ENCODE measurements at regions not wholly inside any gene's neighbourhood (a gene's known extent, or its start where the extent isn't known, plus 50 kb on each side); places are given as distances from the start of the nearest gene placed in this dataset.

DNA sequence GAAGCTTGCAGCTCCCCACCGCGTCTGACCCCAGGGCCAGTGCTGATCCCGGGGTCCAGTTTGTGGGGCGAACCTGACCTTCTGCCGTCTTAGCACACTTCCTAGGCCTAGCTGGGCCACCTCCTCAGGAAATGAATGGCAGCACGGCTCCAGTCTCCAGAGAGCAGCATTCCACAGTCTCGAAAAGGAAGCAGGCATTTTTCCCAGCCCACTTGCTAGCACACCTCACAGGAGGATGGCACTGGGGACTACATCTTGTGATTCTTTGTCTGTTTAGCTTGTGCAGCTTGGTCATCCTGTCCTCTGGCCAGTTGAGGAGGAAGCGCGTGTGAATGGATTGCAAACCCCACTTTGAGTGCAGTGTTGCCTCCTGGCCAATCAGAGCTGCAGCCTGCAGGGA lies 308.0 kb upstream of the IRX2 start:
- Histone ChIP-seq H3K4me3 (ENCODE audit: low read length in 3 of 3) (no peak overlapping the region), H3K9me3 (ENCODE audit: control insufficient read depth in 2 of 3, insufficient read depth in 1 of 3, low read length in 3 of 3) (peaks cover 0 to 11% (median 0%) of the 10 kb centered on the region in 3 donors), H3K9ac (ENCODE audit: low read length in 3 of 3) (no peak overlapping the region), H3K27me3 (ENCODE audit: control insufficient read depth, insufficient read depth, low read length) (no peaks in the 10 kb centered on the region), H3K27ac (ENCODE audit: low read depth in 2 of 2, low read length in 2 of 2) (no peak overlapping the region), H3K4me1 (ENCODE audit: control insufficient read depth in 2 of 3, insufficient read depth in 2 of 3, low read depth in 1 of 3, low read length in 3 of 3) (no peaks in the 10 kb centered on the region), H3K36me3 (ENCODE audit: control insufficient read depth in 2 of 3, insufficient read depth in 3 of 3, low read length in 3 of 3) (no peaks in the 10 kb centered on the region)
- intact Hi-C loops (cut with DNase I) = no loop called here
- TF ChIP-seq, protein P1, sequence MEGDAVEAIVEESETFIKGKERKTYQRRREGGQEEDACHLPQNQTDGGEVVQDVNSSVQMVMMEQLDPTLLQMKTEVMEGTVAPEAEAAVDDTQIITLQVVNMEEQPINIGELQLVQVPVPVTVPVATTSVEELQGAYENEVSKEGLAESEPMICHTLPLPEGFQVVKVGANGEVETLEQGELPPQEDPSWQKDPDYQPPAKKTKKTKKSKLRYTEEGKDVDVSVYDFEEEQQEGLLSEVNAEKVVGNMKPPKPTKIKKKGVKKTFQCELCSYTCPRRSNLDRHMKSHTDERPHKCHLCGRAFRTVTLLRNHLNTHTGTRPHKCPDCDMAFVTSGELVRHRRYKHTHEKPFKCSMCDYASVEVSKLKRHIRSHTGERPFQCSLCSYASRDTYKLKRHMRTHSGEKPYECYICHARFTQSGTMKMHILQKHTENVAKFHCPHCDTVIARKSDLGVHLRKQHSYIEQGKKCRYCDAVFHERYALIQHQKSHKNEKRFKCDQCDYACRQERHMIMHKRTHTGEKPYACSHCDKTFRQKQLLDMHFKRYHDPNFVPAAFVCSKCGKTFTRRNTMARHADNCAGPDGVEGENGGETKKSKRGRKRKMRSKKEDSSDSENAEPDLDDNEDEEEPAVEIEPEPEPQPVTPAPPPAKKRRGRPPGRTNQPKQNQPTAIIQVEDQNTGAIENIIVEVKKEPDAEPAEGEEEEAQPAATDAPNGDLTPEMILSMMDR (IDR thresholded peaks at IDR 0.05; ENCODE audit: borderline replicate concordance, extremely low read depth, insufficient read depth) = no peak
- FAIRE-seq (no peak), DNase-seq (no peak)

DNA sequence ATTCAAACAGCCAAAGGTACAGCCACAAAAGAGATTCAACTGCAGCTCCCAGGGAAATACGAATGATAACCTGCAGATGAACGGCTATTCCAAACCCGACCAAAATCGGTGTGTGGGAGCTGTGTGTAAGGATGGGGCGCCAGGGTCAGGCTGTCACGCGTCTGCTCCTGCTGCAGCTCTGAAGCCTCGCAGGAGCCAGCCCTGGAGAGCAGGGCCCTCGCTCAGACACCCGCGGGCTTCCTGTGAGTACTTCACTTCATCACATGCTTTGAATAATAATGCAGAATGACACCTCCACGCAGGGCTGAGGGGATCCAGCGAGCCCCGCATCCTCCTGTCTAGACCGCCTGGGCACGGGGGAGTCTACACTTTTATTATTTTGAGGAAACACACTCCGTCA lies 307.5 kb upstream of the IRX2 start:
- no peaks in the 10 kb centered on the region for H3K27me3 ChIP-seq (ENCODE audit: control insufficient read depth, insufficient read depth, low read length)
- DNase-seq = no peak
- no peaks in the 10 kb centered on the region for H3K36me3 ChIP-seq (ENCODE audit: control insufficient read depth in 2 of 3, insufficient read depth in 3 of 3, low read length in 3 of 3)
- H3K27ac ChIP-seq (ENCODE audit: low read depth in 2 of 2, low read length in 2 of 2) = no peak overlapping the region
- no peak overlapping the region for H3K9ac ChIP-seq (ENCODE audit: low read length in 3 of 3)
- H3K4me1 ChIP-seq (ENCODE audit: control insufficient read depth in 2 of 3, insufficient read depth in 2 of 3, low read depth in 1 of 3, low read length in 3 of 3) = no peaks in the 10 kb centered on the region
- TF ChIP-seq, protein P1 (IDR thresholded peaks at IDR 0.05; ENCODE audit: borderline replicate concordance, extremely low read depth, insufficient read depth) = no peak
- intact Hi-C loops (cut with DNase I) = no loop called here
- no peak for FAIRE-seq
- H3K4me3 ChIP-seq (ENCODE audit: low read length in 3 of 3) = no peak overlapping the region
- H3K9me3 ChIP-seq (ENCODE audit: control insufficient read depth in 2 of 3, insufficient read depth in 1 of 3, low read length in 3 of 3) = peaks cover 0 to 11% (median 0%) of the 10 kb centered on the region in 3 donors

DNA sequence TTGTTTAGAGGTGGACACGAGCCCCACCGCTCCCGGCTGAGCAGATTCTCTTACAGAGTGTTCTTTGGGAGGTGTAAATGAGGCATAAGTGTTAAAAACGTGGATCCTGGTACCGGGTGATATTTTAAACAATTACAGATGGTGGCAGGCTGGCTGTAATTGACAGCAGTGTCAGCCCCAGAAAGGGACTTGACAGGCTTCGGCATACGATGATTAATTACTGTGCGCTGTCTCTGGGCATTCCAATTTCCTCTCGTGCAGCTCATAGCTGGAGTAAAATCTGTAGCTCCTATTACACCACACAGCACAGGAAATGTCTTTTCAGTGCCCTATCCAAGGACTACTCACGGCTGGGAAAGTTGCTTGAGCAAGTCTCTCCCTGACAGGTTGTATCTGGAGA lies 305.4 kb upstream of the IRX2 start:
- TF ChIP-seq, protein P1 (IDR thresholded peaks at IDR 0.05; ENCODE audit: borderline replicate concordance, extremely low read depth, insufficient read depth) = no peak
- H3K9me3 ChIP-seq (ENCODE audit: control insufficient read depth in 2 of 3, insufficient read depth in 1 of 3, low read length in 3 of 3) = peaks cover 0 to 4% (median 0%) of the 10 kb centered on the region in 3 donors
- no peak for FAIRE-seq
- H3K36me3 ChIP-seq (ENCODE audit: control insufficient read depth in 2 of 3, insufficient read depth in 3 of 3, low read length in 3 of 3) = no peaks in the 10 kb centered on the region
- DNase-seq = peak in 3 of 5 donors; percentile 35 to 44 (median 38)
- no peak overlapping the region for H3K27ac ChIP-seq (ENCODE audit: low read depth in 2 of 2, low read length in 2 of 2)
- intact Hi-C loops (cut with DNase I) = no loop called here
- no peaks in the 10 kb centered on the region for H3K4me1 ChIP-seq (ENCODE audit: control insufficient read depth in 2 of 3, insufficient read depth in 2 of 3, low read depth in 1 of 3, low read length in 3 of 3)
- H3K9ac ChIP-seq (ENCODE audit: low read length in 3 of 3) = no peak overlapping the region
- H3K27me3 ChIP-seq (ENCODE audit: control insufficient read depth, insufficient read depth, low read length) = no peaks in the 10 kb centered on the region
- no peak overlapping the region for H3K4me3 ChIP-seq (ENCODE audit: low read length in 3 of 3)

DNA sequence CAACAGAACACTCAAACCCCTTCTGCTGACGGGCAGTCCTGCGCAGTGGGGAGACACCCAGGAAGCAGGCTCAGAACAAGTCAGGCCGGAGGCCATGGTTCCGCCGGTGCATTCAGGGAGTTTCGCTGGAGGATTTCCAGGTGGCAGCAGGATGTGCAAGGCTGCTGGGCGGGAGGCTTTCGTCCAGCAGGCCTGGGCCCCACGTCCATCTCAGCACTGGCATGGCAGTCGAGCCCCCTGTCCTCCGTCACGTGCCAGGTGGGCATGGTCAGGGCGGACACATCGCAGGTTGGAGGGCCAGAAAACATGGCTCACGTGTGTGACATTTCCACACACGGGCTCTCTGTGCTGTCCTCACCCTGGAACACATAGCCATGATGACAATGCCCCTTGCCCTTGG lies 299.9 kb upstream of the IRX2 start:
- FAIRE-seq (no peak), DNase-seq (no peak)
- no peak overlapping the region for H3K9ac ChIP-seq (ENCODE audit: low read length in 3 of 3)
- intact Hi-C loops (cut with DNase I) = no loop called here
- H3K9me3 ChIP-seq (ENCODE audit: control insufficient read depth in 2 of 3, insufficient read depth in 1 of 3, low read length in 3 of 3) = no peaks in the 10 kb centered on the region
- H3K36me3 ChIP-seq (ENCODE audit: control insufficient read depth in 2 of 3, insufficient read depth in 3 of 3, low read length in 3 of 3) = no peaks in the 10 kb centered on the region
- TF ChIP-seq, protein P1 (IDR thresholded peaks at IDR 0.05; ENCODE audit: borderline replicate concordance, extremely low read depth, insufficient read depth) = no peak
- no peaks in the 10 kb centered on the region for H3K4me1 ChIP-seq (ENCODE audit: control insufficient read depth in 2 of 3, insufficient read depth in 2 of 3, low read depth in 1 of 3, low read length in 3 of 3)
- no peak overlapping the region for H3K4me3 ChIP-seq (ENCODE audit: low read length in 3 of 3)
- H3K27me3 ChIP-seq (ENCODE audit: control insufficient read depth, insufficient read depth, low read length) = no peaks in the 10 kb centered on the region
- no peak overlapping the region for H3K27ac ChIP-seq (ENCODE audit: low read depth in 2 of 2, low read length in 2 of 2)
